ENCODE measurements at regions not wholly inside any gene's neighbourhood (a gene's known extent, or its start where the extent isn't known, plus 50 kb on each side); places are given as distances from the start of the nearest gene placed in this dataset.

GRCh38 chr17:71919896-71920295 lies 200.9 kb upstream of the SOX9 start:
- no peaks in the 10 kb centered on the region for H3K36me3 ChIP-seq
- TF ChIP-seq POLR2A (IDR thresholded peaks at IDR 0.05) = no peak
- no peak for TF ChIP-seq CTCF (IDR thresholded peaks at IDR 0.05)
- no peak for TF ChIP-seq POLR2AphosphoS5 (IDR thresholded peaks at IDR 0.05; ENCODE audit: insufficient read depth in 1 of 2, low read depth in 1 of 2)
- H3K4me3 ChIP-seq = no peak overlapping the region
- intact Hi-C loops (cut with DNase I) = no loop called here
- no peak for DNase-seq (ENCODE audit: extremely low spot score in 2 of 2)
- H3K4me1 ChIP-seq = no peaks in the 10 kb centered on the region
- H3K9me3 ChIP-seq = no peaks in the 10 kb centered on the region
- no peaks in the 10 kb centered on the region for H3K27me3 ChIP-seq
- no peak overlapping the region for H3K27ac ChIP-seq

GRCh38 chr17:71921796-71922195 lies 199.0 kb upstream of the SOX9 start:
- intact Hi-C loops (cut with DNase I) = no loop called here
- no peak for TF ChIP-seq POLR2AphosphoS5 (IDR thresholded peaks at IDR 0.05; ENCODE audit: insufficient read depth in 1 of 2, low read depth in 1 of 2)
- no peak for TF ChIP-seq POLR2A (IDR thresholded peaks at IDR 0.05)
- TF ChIP-seq CTCF (IDR thresholded peaks at IDR 0.05) = no peak
- no peak overlapping the region for H3K27ac ChIP-seq

GRCh38 chr17:71922439-71922838 lies 198.4 kb upstream of the SOX9 start:
- H3K4me3 ChIP-seq = no peak overlapping the region
- H3K27ac ChIP-seq = no peak overlapping the region
- TF ChIP-seq CTCF (IDR thresholded peaks at IDR 0.05) = no peak
- TF ChIP-seq POLR2AphosphoS5 (IDR thresholded peaks at IDR 0.05; ENCODE audit: insufficient read depth in 1 of 2, low read depth in 1 of 2) = no peak
- no peak for TF ChIP-seq POLR2A (IDR thresholded peaks at IDR 0.05)
- H3K4me1 ChIP-seq = no peaks in the 10 kb centered on the region
- intact Hi-C loops (cut with DNase I) = no loop called here
- DNase-seq (ENCODE audit: extremely low spot score in 2 of 2) = no peak
- H3K9me3 ChIP-seq = no peaks in the 10 kb centered on the region
- no peaks in the 10 kb centered on the region for H3K27me3 ChIP-seq
- no peaks in the 10 kb centered on the region for H3K36me3 ChIP-seq

More at GRCh38 chr17:71921796-71922195, 199.0 kb upstream of the SOX9 start:
- no peaks in the 10 kb centered on the region for H3K4me1 ChIP-seq
- no peaks in the 10 kb centered on the region for H3K27me3 ChIP-seq
- no peak overlapping the region for H3K4me3 ChIP-seq
- no peaks in the 10 kb centered on the region for H3K36me3 ChIP-seq
- no peak for DNase-seq (ENCODE audit: extremely low spot score in 2 of 2)
- no peaks in the 10 kb centered on the region for H3K9me3 ChIP-seq

GRCh38 chr17:71926746-71927398 lies 193.9 kb upstream of the SOX9 start:
- no peak for DNase-seq (ENCODE audit: extremely low spot score in 2 of 2)
- TF ChIP-seq CTCF (IDR thresholded peaks at IDR 0.05) (no peak), POLR2AphosphoS5 (IDR thresholded peaks at IDR 0.05; ENCODE audit: insufficient read depth in 1 of 2, low read depth in 1 of 2) (no peak), POLR2A (IDR thresholded peaks at IDR 0.05) (no peak)
- Histone ChIP-seq H3K4me3 (no peak overlapping the region), H3K27ac (no peak overlapping the region), H3K4me1 (no peaks in the 10 kb centered on the region), H3K36me3 (no peaks in the 10 kb centered on the region), H3K9me3 (no peaks in the 10 kb centered on the region), H3K27me3 (no peaks in the 10 kb centered on the region)
- intact Hi-C loops (cut with DNase I) = no loop called here

GRCh38 chr17:71933306-71933705 lies 187.5 kb upstream of the SOX9 start:
- Histone ChIP-seq H3K27ac (no peak overlapping the region), H3K4me1 (no peaks in the 10 kb centered on the region), H3K27me3 (no peaks in the 10 kb centered on the region), H3K4me3 (no peak overlapping the region), H3K9me3 (no peaks in the 10 kb centered on the region), H3K36me3 (no peaks in the 10 kb centered on the region)
- intact Hi-C loops (cut with DNase I) = no loop called here
- no peak for DNase-seq (ENCODE audit: extremely low spot score in 2 of 2)
- TF ChIP-seq POLR2A (IDR thresholded peaks at IDR 0.05) (no peak), CTCF (IDR thresholded peaks at IDR 0.05) (no peak), POLR2AphosphoS5 (IDR thresholded peaks at IDR 0.05; ENCODE audit: insufficient read depth in 1 of 2, low read depth in 1 of 2) (no peak)

Data from vagina (tissue), 2 donors.